ENCODE measurements at regions not wholly inside any gene's neighbourhood (a gene's known extent, or its start where the extent isn't known, plus 50 kb on each side); places are given as distances from the start of the nearest gene placed in this dataset.

GRCh38 chr4:22201256-22201655 lies 252.7 kb upstream of the KCNIP4 start:
- Histone ChIP-seq H3K27ac (ENCODE audit: low read depth in 1 of 2, low read length in 2 of 2) (no peak overlapping the region), H3K4me3 (ENCODE audit: low read length) (no peak overlapping the region), H3K36me3 (ENCODE audit: insufficient read depth, low read length) (no peaks in the 10 kb centered on the region), H3K9me3 (ENCODE audit: control insufficient read depth in 1 of 2, insufficient read depth in 1 of 2, low read length in 2 of 2) (no peaks in the 10 kb centered on the region), H3K27me3 (ENCODE audit: control insufficient read depth in 1 of 2, insufficient read depth in 2 of 2, low read length in 2 of 2) (no peaks in the 10 kb centered on the region), H3K4me1 (ENCODE audit: insufficient read depth, low read length) (no peaks in the 10 kb centered on the region)
- POLR2A ChIA-PET = no interaction called here
- CTCF ChIA-PET = no interaction called here
- Mint-ChIP-seq H3K9me3 (no peaks in the 10 kb centered on the region), H3K27me3 (no peaks in the 10 kb centered on the region), H3K4me1 (ENCODE audit: low read depth) (no peaks in the 10 kb centered on the region), H3K4me3 (no peak overlapping the region), H3K27ac (no peak overlapping the region), H3K36me3 (ENCODE audit: low read depth) (no peaks in the 10 kb centered on the region)
- intact Hi-C loops (cut with DNase I, micrococcal nuclease) = no loop called here
- TF ChIP-seq CTCF (IDR thresholded peaks at IDR 0.05) = no peak
- DNase-seq (no peak), ATAC-seq (ENCODE audit: poor library complexity) (no peak)

GRCh38 chr4:22196551-22196950 lies 248.0 kb upstream of the KCNIP4 start:
- no peak overlapping the region for H3K4me3 Mint-ChIP-seq
- peaks cover 0 to 1% of the 10 kb centered on the region in 2 experiments for H3K9me3 ChIP-seq (ENCODE audit: control insufficient read depth in 1 of 2, insufficient read depth in 1 of 2, low read length in 2 of 2)
- no peaks in the 10 kb centered on the region for H3K36me3 ChIP-seq (ENCODE audit: insufficient read depth, low read length)
- ATAC-seq (ENCODE audit: poor library complexity) = no peak
- peaks cover 5% of the 10 kb centered on the region for H3K9me3 Mint-ChIP-seq
- no peak for DNase-seq
- no peaks in the 10 kb centered on the region for H3K27me3 Mint-ChIP-seq
- no peaks in the 10 kb centered on the region for H3K4me1 ChIP-seq (ENCODE audit: insufficient read depth, low read length)
- H3K36me3 Mint-ChIP-seq (ENCODE audit: low read depth) = no peaks in the 10 kb centered on the region
- H3K27me3 ChIP-seq (ENCODE audit: control insufficient read depth in 1 of 2, insufficient read depth in 2 of 2, low read length in 2 of 2) = no peaks in the 10 kb centered on the region
- H3K4me1 Mint-ChIP-seq (ENCODE audit: low read depth) = no peaks in the 10 kb centered on the region
- H3K27ac ChIP-seq (ENCODE audit: low read depth in 1 of 2, low read length in 2 of 2) = no peak overlapping the region
- intact Hi-C loops (cut with DNase I, micrococcal nuclease) = no loop called here
- H3K27ac Mint-ChIP-seq = no peak overlapping the region
- H3K4me3 ChIP-seq (ENCODE audit: low read length) = no peak overlapping the region
- POLR2A ChIA-PET = no interaction called here
- CTCF ChIA-PET = no interaction called here
- TF ChIP-seq CTCF (IDR thresholded peaks at IDR 0.05) = no peak

- H3K9me3 ChIP-seq (ENCODE audit: control insufficient read depth in 1 of 2, insufficient read depth in 1 of 2, low read length in 2 of 2) = peaks cover 0 to 3% of the 10 kb centered on the region in 2 experiments
- no peak overlapping the region for H3K4me3 ChIP-seq (ENCODE audit: low read length)
- no peak overlapping the region for H3K27ac ChIP-seq (ENCODE audit: low read depth in 1 of 2, low read length in 2 of 2)
- no peaks in the 10 kb centered on the region for H3K4me1 ChIP-seq (ENCODE audit: insufficient read depth, low read length)
- no peak for TF ChIP-seq CTCF (IDR thresholded peaks at IDR 0.05)
- Mint-ChIP-seq H3K4me3 (no peak overlapping the region), H3K36me3 (ENCODE audit: low read depth) (no peaks in the 10 kb centered on the region), H3K27ac (no peak overlapping the region), H3K9me3 (peaks cover 5% of the 10 kb centered on the region), H3K27me3 (no peaks in the 10 kb centered on the region), H3K4me1 (ENCODE audit: low read depth) (no peaks in the 10 kb centered on the region)
- ATAC-seq (ENCODE audit: poor library complexity) = no peak
- POLR2A ChIA-PET = no interaction called here
- intact Hi-C loops (cut with DNase I, micrococcal nuclease) = no loop called here
- DNase-seq = no peak
- CTCF ChIA-PET = no interaction called here
- H3K36me3 ChIP-seq (ENCODE audit: insufficient read depth, low read length) = no peaks in the 10 kb centered on the region
- H3K27me3 ChIP-seq (ENCODE audit: control insufficient read depth in 1 of 2, insufficient read depth in 2 of 2, low read length in 2 of 2) = no peaks in the 10 kb centered on the region
Measured at GRCh38 chr4:22192084-22192511, 243.5 kb upstream of the KCNIP4 start.

Data from CD4-positive, alpha-beta T cell (primary cell).